ENCODE measurements at regions not wholly inside any gene's neighbourhood (a gene's known extent, or its start where the extent isn't known, plus 50 kb on each side); places are given as distances from the start of the nearest gene placed in this dataset.

DNA sequence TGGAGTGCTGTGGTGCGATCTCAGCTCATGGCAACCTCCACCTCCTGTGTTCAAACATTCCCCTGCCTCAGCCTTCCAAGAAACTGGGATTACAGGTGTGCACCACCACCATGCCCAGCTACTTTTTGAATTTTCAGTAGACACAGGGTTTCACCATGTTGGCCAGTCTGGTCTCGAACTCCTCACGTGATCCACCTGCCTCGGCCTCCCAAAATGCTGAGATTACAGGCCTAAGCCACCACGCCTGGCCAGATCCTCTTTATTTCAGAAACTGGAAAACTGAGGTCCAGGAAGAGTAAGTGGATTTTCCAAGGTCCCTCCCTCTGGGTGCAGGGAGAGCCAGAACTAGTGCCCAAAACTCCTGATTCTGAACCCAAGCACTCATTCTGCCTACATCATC is 413.1 kb upstream of the AUTS2 start:
- H3K27me3 Mint-ChIP-seq (ENCODE audit: low read depth, unreplicated experiment), result no peaks in the 10 kb centered on the region
- no peak for FAIRE-seq
- TF ChIP-seq EZH2 (IDR thresholded peaks at IDR 0.05; ENCODE audit: insufficient read depth, low read length), result no peak
- TF ChIP-seq, protein P1, sequence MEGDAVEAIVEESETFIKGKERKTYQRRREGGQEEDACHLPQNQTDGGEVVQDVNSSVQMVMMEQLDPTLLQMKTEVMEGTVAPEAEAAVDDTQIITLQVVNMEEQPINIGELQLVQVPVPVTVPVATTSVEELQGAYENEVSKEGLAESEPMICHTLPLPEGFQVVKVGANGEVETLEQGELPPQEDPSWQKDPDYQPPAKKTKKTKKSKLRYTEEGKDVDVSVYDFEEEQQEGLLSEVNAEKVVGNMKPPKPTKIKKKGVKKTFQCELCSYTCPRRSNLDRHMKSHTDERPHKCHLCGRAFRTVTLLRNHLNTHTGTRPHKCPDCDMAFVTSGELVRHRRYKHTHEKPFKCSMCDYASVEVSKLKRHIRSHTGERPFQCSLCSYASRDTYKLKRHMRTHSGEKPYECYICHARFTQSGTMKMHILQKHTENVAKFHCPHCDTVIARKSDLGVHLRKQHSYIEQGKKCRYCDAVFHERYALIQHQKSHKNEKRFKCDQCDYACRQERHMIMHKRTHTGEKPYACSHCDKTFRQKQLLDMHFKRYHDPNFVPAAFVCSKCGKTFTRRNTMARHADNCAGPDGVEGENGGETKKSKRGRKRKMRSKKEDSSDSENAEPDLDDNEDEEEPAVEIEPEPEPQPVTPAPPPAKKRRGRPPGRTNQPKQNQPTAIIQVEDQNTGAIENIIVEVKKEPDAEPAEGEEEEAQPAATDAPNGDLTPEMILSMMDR (IDR thresholded peaks at IDR 0.05; ENCODE audit: insufficient read depth, low read depth, low read length), result no peak

DNA sequence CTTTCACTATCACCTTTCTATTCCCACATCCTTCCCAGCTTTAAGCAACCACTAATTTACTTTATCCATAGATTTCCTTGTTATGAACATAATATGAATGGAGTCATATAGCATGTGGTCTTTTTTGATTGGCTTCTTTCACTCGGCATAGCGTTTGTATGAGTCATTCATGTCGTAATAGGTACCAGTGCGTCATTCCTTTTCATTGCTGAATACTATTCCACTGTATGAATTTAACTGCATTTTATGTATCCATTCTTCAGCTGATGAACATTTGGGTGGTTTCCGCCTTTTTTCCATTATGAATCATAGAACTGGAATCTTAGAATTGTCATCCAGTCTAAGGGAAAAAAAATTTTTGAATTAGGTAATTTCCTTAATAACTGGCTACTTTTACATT is 411.3 kb upstream of the AUTS2 start:
- Mint-ChIP-seq H3K9me3 (ENCODE audit: unreplicated experiment) (peaks cover 8% of the 10 kb centered on the region), H3K4me1 (ENCODE audit: low read depth, unreplicated experiment) (no peaks in the 10 kb centered on the region), H3K27ac (ENCODE audit: unreplicated experiment) (no peak overlapping the region), H3K27me3 (ENCODE audit: low read depth, unreplicated experiment) (no peaks in the 10 kb centered on the region), H3K4me3 (ENCODE audit: unreplicated experiment) (no peak overlapping the region), H3K36me3 (ENCODE audit: low read depth, unreplicated experiment) (no peaks in the 10 kb centered on the region)
- Histone ChIP-seq H3K9me3 (ENCODE audit: insufficient read depth, low read depth, low read length) (no peaks in the 10 kb centered on the region), H3K27me3 (ENCODE audit: insufficient read depth, low read length) (no peaks in the 10 kb centered on the region), H3K4me2 (ENCODE audit: low read length) (no peak overlapping the region), H3K4me1 (ENCODE audit: insufficient read depth, low read length) (no peaks in the 10 kb centered on the region), H3K36me3 (ENCODE audit: insufficient read depth, low read length) (no peaks in the 10 kb centered on the region), H3K4me3 (ENCODE audit: insufficient read depth, low read depth, low read length) (no peak overlapping the region), H3K27ac (ENCODE audit: low read depth, low read length) (no peak overlapping the region), H2AFZ (ENCODE audit: low read depth, low read length) (no peak overlapping the region), H3K9ac (ENCODE audit: low read length) (no peak overlapping the region), H4K20me1 (ENCODE audit: insufficient read depth, low read length) (no peaks in the 10 kb centered on the region), H3K79me2 (ENCODE audit: insufficient read depth, low read length) (no peaks in the 10 kb centered on the region)
- no peak for FAIRE-seq
- no peak for DNase-seq (ENCODE audit: low read depth)
- TF ChIP-seq, protein P1 (IDR thresholded peaks at IDR 0.05; ENCODE audit: insufficient read depth, low read depth, low read length), result no peak
- no peak for TF ChIP-seq EZH2 (IDR thresholded peaks at IDR 0.05; ENCODE audit: insufficient read depth, low read length)

More for the DNA sequence above, 413.1 kb upstream of the AUTS2 start:
- Histone ChIP-seq H3K4me2 (ENCODE audit: low read length) (no peak overlapping the region), H3K27ac (ENCODE audit: low read depth, low read length) (no peak overlapping the region), H3K4me1 (ENCODE audit: insufficient read depth, low read length) (no peaks in the 10 kb centered on the region), H3K4me3 (ENCODE audit: insufficient read depth, low read depth, low read length) (no peak overlapping the region), H3K9me3 (ENCODE audit: insufficient read depth, low read depth, low read length) (no peaks in the 10 kb centered on the region), H3K79me2 (ENCODE audit: insufficient read depth, low read length) (no peaks in the 10 kb centered on the region), H3K36me3 (ENCODE audit: insufficient read depth, low read length) (no peaks in the 10 kb centered on the region), H3K9ac (ENCODE audit: low read length) (no peak overlapping the region), H2AFZ (ENCODE audit: low read depth, low read length) (no peak overlapping the region), H4K20me1 (ENCODE audit: insufficient read depth, low read length) (no peaks in the 10 kb centered on the region), H3K27me3 (ENCODE audit: insufficient read depth, low read length) (no peaks in the 10 kb centered on the region)
- H3K36me3 Mint-ChIP-seq (ENCODE audit: low read depth, unreplicated experiment), result no peaks in the 10 kb centered on the region
- H3K4me3 Mint-ChIP-seq (ENCODE audit: unreplicated experiment), result no peak overlapping the region
- DNase-seq (ENCODE audit: low read depth), result no peak
- no peak overlapping the region for H3K27ac Mint-ChIP-seq (ENCODE audit: unreplicated experiment)
- H3K4me1 Mint-ChIP-seq (ENCODE audit: low read depth, unreplicated experiment), result no peaks in the 10 kb centered on the region
- H3K9me3 Mint-ChIP-seq (ENCODE audit: unreplicated experiment), result peaks cover 5% of the 10 kb centered on the region

DNA sequence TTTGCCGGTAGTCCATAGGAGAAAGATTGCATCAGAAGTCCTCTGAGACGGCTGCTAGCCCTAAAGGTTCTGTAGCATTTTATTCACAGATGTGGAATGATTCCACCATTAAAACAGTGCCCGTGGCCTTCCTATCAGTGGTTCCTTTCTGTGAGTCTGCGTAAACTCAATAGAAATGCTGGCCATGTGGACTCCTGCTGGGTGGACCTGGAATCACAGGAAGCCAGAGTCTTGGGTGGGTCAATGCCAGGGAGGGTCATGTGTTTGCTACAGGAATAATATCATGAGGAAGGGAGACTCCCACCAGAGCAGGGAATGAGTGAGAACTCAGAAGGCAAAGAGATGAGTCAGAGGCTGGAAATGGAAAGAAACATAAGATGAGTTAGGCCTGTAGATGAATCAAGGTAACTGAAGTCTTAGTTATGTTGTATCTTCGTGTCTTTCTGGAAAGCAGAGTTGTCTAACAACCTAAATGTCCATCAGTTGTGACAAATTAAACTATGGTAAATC is 410.4 kb upstream of the AUTS2 start:
- H3K9me3 ChIP-seq (ENCODE audit: insufficient read depth, low read depth, low read length), result no peaks in the 10 kb centered on the region
- Mint-ChIP-seq H3K27ac (ENCODE audit: unreplicated experiment) (no peak overlapping the region), H3K9me3 (ENCODE audit: unreplicated experiment) (peaks cover 8% of the 10 kb centered on the region), H3K4me3 (ENCODE audit: unreplicated experiment) (no peak overlapping the region), H3K36me3 (ENCODE audit: low read depth, unreplicated experiment) (no peaks in the 10 kb centered on the region), H3K27me3 (ENCODE audit: low read depth, unreplicated experiment) (no peaks in the 10 kb centered on the region), H3K4me1 (ENCODE audit: low read depth, unreplicated experiment) (no peaks in the 10 kb centered on the region)
- FAIRE-seq (no peak), DNase-seq (ENCODE audit: low read depth) (no peak)
- no peaks in the 10 kb centered on the region for H3K27me3 ChIP-seq (ENCODE audit: insufficient read depth, low read length)
- no peak overlapping the region for H2AFZ ChIP-seq (ENCODE audit: low read depth, low read length)
- H3K36me3 ChIP-seq (ENCODE audit: insufficient read depth, low read length), result no peaks in the 10 kb centered on the region
- H3K4me1 ChIP-seq (ENCODE audit: insufficient read depth, low read length), result no peaks in the 10 kb centered on the region
- no peak overlapping the region for H3K27ac ChIP-seq (ENCODE audit: low read depth, low read length)
- no peaks in the 10 kb centered on the region for H4K20me1 ChIP-seq (ENCODE audit: insufficient read depth, low read length)
- no peak overlapping the region for H3K9ac ChIP-seq (ENCODE audit: low read length)
- H3K4me2 ChIP-seq (ENCODE audit: low read length), result no peak overlapping the region
- no peak overlapping the region for H3K4me3 ChIP-seq (ENCODE audit: insufficient read depth, low read depth, low read length)
- H3K79me2 ChIP-seq (ENCODE audit: insufficient read depth, low read length), result no peaks in the 10 kb centered on the region
- TF ChIP-seq, protein P1 (IDR thresholded peaks at IDR 0.05; ENCODE audit: insufficient read depth, low read depth, low read length), result no peak
- no peak for TF ChIP-seq EZH2 (IDR thresholded peaks at IDR 0.05; ENCODE audit: insufficient read depth, low read length)

Data from astrocyte (in vitro differentiated cells and primary cell).